Heart left ventricle (tissue), 13 donors: ENCODE measurements at regions not wholly inside any gene's neighbourhood (a gene's known extent, or its start where the extent isn't known, plus 50 kb on each side); places are given as distances from the start of the nearest gene placed in this dataset.

Experiments
- CTCF ChIP-seq, 12 donors: fragments of 200-600 bp; sonication (generic) in 4 of 12; IDR thresholded peaks; one replicate each; pipeline versions ENCODE4 v1.5.0 to v1.8.0; 2018 to 2022; ENCODE audit warnings: antibody characterized with exemption in 12 of 12, mild to moderate bottlenecking in 5 of 12
- POLR2A ChIP-seq, 2 donors: fragments of 450-650 bp; IDR thresholded peaks; one replicate each; pipeline ENCODE4 v1.6.1; 2017; ENCODE audit warnings: antibody characterized with exemption in 2 of 2, mild to moderate bottlenecking in 2 of 2, moderate library complexity in 2 of 2
- donor health status: ischemic (EF 13 %, LVEDD 7.1; RV severe dilation, severe dysfunction).
- donor health status: DM: no; HTN: yes; CAD: no.
- donor health status: DM: no; HTN: no; CAD: no.
- donor health status: ischemic (EF 25% LVEDD 6.9; RV normal size, moderate dysfunction).
- donor health status: ischemic (EF 25% LVEDD 5.7; RV mildly dilated, moderate dysfunction).
- donor health status: ischemic (EF 35%, LVEDD 5.7; RV mildly dilated, moderate dysfunction).
- donor health status: nonischemic (EF 11% LVEDD 7.7; RV severe dilation, severe dysfunction).
- donor health status: DM: yes; HTN: yes; CAD: no.
- donor health status: PGD.
- donor health status: ischemic (EF 29% LVEDD 5.4; RV normal size, mild dysfunction).
- donor health status: nonischemic (EF 23%, LVEDD 6.1; RV moderate dilation, normal function).

- TF ChIP-seq CTCF (IDR thresholded peaks at IDR 0.05) (no peak), POLR2A (IDR thresholded peaks at IDR 0.05) (no peak)
Measured at GRCh38 chr2:66301767-66302140, 133.2 kb upstream of the MEIS1 start.
